ENCODE measurements at regions not wholly inside any gene's neighbourhood (a gene's known extent, or its start where the extent isn't known, plus 50 kb on each side); places are given as distances from the start of the nearest gene placed in this dataset.

DNA sequence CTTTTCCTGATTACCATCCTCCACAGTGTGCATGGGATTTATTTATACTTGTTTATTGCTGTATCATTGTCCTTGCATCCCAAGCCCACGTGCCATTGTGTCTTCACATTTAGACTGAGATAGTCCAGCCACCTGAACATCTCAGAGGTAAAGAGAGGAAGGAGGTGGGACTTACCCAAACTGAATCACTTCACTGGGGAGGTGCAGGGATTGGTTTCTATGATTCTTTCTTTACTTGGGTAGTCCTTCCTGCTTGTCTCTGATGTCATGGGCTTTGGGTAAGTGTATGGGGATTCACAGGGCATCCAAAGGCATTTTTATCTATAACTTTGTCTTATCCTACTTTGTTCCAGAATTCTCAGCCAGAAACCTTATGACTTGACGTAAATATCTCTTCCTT lies 141.5 kb upstream of the UMPS start:
- DNase-seq (ENCODE audit: low read depth in 1 of 2, low spot score in 2 of 2): no peak
- Histone ChIP-seq H3K18ac (ENCODE audit: extremely low read depth, low read length) (no peak overlapping the region), H3K56ac (replicated peaks; ENCODE audit: insufficient read length, low read depth, low read length) (no peak overlapping the region), H3K4me3 (ENCODE audit: extremely low read depth in 1 of 4, insufficient read depth in 2 of 4, low read depth in 3 of 4, low read length in 4 of 4) (no peak overlapping the region), H3K27me3 (replicated peaks in 1 of 4; ENCODE audit: control insufficient read depth in 3 of 4, extremely low read depth in 1 of 4, insufficient read depth in 3 of 4, low read length in 3 of 4) (peaks cover 12 to 31% (median 28%) of the 10 kb centered on the region in 4 experiments), H3K23ac (ENCODE audit: insufficient read length) (no peak overlapping the region), H3K14ac (ENCODE audit: insufficient read length) (no peak overlapping the region), H3K9me3 (ENCODE audit: insufficient read depth in 2 of 2, low read depth in 1 of 2, low read length in 1 of 2) (no peaks in the 10 kb centered on the region), H3K4ac (replicated peaks; ENCODE audit: insufficient read length, low read depth, low read length) (no peak overlapping the region), H4K20me1 (replicated peaks in 1 of 2; ENCODE audit: control insufficient read depth in 1 of 2, insufficient read depth in 2 of 2, low read length in 2 of 2) (no peaks in the 10 kb centered on the region), H2AFZ (ENCODE audit: low read length) (no peak overlapping the region), H3K27ac (ENCODE audit: low read depth, low read length) (no peak overlapping the region), H3K4me2 (ENCODE audit: insufficient read depth in 1 of 2, low read depth in 2 of 2, low read length in 2 of 2) (no peak overlapping the region), H4K91ac (replicated peaks; ENCODE audit: insufficient read length, low read length) (no peak overlapping the region), H2BK15ac (ENCODE audit: low read length) (no peak overlapping the region), H4K8ac (ENCODE audit: extremely low read depth, insufficient read depth, low read length) (no peak overlapping the region), H3K23me2 (ENCODE audit: low read depth, low read length) (peaks cover 21% of the 10 kb centered on the region; the same call in 1 of the 2 replicates), H2BK12ac (ENCODE audit: low read depth, low read length) (no peak overlapping the region), H2BK5ac (ENCODE audit: low read depth, low read length) (no peak overlapping the region), H2BK20ac (ENCODE audit: low read length) (no peak overlapping the region), H3K36me3 (ENCODE audit: control insufficient read depth in 2 of 4, insufficient read depth in 4 of 4, low read length in 3 of 4) (no peaks in the 10 kb centered on the region), H4K5ac (ENCODE audit: insufficient read length, low read depth, low read length) (no peak overlapping the region), H3K9ac (replicated peaks in 1 of 4; ENCODE audit: extremely low read depth in 1 of 4, low read depth in 3 of 4, low read length in 3 of 4) (no peak overlapping the region), H3K79me2 (ENCODE audit: control insufficient read depth in 1 of 2, insufficient read depth in 2 of 2, low read length in 2 of 2) (no peaks in the 10 kb centered on the region), H3K79me1 (ENCODE audit: low read depth, low read length) (no peaks in the 10 kb centered on the region), H3K4me1 (replicated peaks in 1 of 4; ENCODE audit: control insufficient read depth in 3 of 4, insufficient read depth in 4 of 4, low read length in 3 of 4) (peaks cover 12 to 33% (median 21%) of the 10 kb centered on the region in 4 experiments), H2BK120ac (replicated peaks; ENCODE audit: low read depth, low read length) (no peak overlapping the region), H2AK5ac (ENCODE audit: low read depth, low read length) (no peak overlapping the region)
- ChIA-PET CTCF (ENCODE audit: partially characterized antibody) (no interaction called here), POLR2A (ENCODE audit: partially characterized antibody) (no interaction called here)
- WGBS, 2 experiments (ENCODE audit: extremely low coverage in 1 of 2, insufficient coverage in 1 of 2, insufficient read length in 1 of 2, insufficient replicate concordance in 2 of 2, low coverage in 1 of 2, low lambda C conversion rate in 2 of 2, missing lambda C conversion rate in 1 of 2): 83% methylated on average over 2 of the region's 2 CpGs; no CpG with 5 or more reads in 1 of the 2 experiments
- no peak for FAIRE-seq
- TF ChIP-seq TEAD4 (IDR thresholded peaks at IDR 0.05; ENCODE audit: low read depth, low read length) (no peak), SIX5 (IDR thresholded peaks at IDR 0.05; ENCODE audit: low read depth, low read length) (no peak), NANOG (IDR thresholded peaks at IDR 0.05; ENCODE audit: insufficient read depth, low read depth, low read length, poor library complexity, severe bottlenecking) (no peak), SRF (IDR thresholded peaks at IDR 0.05; ENCODE audit: low read depth, low read length) (no peak), JUND (IDR thresholded peaks at IDR 0.05; ENCODE audit: low read length) (no peak), PHF8 (conservative IDR thresholded peaks at IDR 0.05; ENCODE audit: low read depth, low read length) (no peak), SP1 (IDR thresholded peaks at IDR 0.05; ENCODE audit: low read depth, low read length) (no peak), ZNF274 (IDR thresholded peaks at IDR 0.05; ENCODE audit: borderline replicate concordance, extremely low read depth, low read length) (no peak), RXRA (IDR thresholded peaks at IDR 0.05; ENCODE audit: insufficient read depth, low read depth, low read length) (no peak), KDM4A (IDR thresholded peaks at IDR 0.05; ENCODE audit: low read depth, low read length, severe bottlenecking) (no peak), CBX5 (IDR thresholded peaks at IDR 0.05; ENCODE audit: low read depth, low read length) (no peak), ASH2L (IDR thresholded peaks at IDR 0.05; ENCODE audit: low read length) (no peak), RFX5 (IDR thresholded peaks at IDR 0.05; ENCODE audit: borderline replicate concordance, low read depth, low read length) (no peak), CTBP2 (IDR thresholded peaks at IDR 0.05; ENCODE audit: borderline replicate concordance, insufficient read depth, insufficient read length, low read length) (no peak), KDM5A (IDR thresholded peaks at IDR 0.05; ENCODE audit: low read length) (no peak), TAF7 (optimal IDR thresholded peaks at IDR 0.05; ENCODE audit: borderline replicate concordance, low read depth, low read length) (no peak)
